ENCODE measurements at regions not wholly inside any gene's neighbourhood (a gene's known extent, or its start where the extent isn't known, plus 50 kb on each side); places are given as distances from the start of the nearest gene placed in this dataset.

DNA sequence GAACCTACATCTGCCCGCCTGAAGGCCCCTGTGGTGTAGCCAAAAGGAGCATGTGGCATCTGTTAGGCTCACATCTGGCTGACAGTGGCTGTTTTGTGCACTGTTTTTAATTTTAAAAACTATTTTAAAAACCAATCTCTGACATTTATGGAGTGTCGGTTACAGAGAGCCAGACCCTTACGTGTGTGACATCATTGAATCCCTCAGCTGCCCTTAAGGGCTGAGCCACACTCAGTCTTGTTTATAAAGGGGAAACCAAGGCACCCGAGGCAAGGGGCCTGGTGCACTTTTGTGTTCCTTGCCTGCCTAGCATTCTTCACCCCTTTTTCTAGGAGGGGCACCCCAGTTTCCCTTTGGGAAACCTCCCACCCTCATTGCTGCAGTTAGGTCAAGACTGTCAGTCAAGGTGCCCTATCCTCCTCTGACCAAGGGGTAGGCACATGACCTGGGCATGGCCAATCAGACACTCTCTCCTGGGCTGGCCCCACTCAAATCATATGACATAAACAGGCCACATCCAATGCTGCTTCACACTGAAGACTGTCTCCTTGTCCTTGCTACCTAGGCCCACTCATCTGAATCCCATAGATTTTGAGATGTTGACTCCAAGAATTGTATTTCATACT lies 105.3 kb downstream of the LSM3 start:
- TF ChIP-seq, protein P1, sequence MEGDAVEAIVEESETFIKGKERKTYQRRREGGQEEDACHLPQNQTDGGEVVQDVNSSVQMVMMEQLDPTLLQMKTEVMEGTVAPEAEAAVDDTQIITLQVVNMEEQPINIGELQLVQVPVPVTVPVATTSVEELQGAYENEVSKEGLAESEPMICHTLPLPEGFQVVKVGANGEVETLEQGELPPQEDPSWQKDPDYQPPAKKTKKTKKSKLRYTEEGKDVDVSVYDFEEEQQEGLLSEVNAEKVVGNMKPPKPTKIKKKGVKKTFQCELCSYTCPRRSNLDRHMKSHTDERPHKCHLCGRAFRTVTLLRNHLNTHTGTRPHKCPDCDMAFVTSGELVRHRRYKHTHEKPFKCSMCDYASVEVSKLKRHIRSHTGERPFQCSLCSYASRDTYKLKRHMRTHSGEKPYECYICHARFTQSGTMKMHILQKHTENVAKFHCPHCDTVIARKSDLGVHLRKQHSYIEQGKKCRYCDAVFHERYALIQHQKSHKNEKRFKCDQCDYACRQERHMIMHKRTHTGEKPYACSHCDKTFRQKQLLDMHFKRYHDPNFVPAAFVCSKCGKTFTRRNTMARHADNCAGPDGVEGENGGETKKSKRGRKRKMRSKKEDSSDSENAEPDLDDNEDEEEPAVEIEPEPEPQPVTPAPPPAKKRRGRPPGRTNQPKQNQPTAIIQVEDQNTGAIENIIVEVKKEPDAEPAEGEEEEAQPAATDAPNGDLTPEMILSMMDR (IDR thresholded peaks at IDR 0.05) = no peak
- DNase-seq (ENCODE audit: low spot score) = no peak
- H3K4me3 ChIP-seq = no peak overlapping the region
- H3K27ac ChIP-seq = no peak overlapping the region

DNA sequence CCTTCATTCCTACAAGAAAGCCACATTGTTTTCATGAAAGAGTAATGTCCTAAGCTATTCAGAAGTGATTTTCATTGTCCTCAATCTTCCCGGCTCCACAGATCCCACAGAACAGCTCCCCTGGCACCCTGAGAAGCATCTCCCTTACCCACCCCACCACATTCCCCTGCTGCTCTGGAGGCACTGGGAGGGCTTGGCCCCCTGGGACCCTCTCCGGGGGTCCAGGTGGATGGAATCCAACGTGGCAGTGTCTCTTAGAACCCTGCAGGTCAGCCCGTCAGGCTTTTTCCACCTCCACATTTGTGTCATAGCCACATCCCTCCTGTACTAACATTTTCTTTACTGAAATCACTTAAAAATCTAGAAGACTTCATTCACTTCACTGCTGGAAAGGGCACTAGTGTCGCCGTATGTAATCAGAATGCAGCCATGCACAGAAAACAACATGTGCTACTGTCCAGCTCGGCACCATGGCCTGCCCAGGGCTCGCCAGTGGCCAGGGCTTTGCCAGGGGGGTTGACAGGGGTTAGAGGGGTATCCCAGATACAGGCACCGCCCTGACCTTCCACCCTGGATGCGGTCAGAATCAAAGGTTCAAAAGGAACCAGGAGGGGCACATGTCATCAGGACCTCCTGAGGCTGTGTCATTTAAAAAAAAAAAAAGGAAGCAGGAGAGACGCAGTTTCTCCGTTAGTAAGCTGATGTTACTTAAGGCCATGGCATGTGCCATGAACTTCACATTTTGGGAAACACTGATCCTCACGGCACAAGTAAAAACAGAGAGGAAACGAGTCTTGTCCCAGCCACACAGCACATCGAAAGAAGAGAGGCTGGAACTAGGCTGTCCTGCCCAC lies 106.3 kb downstream of the LSM3 start:
- DNase-seq (ENCODE audit: low spot score) = no peak
- Histone ChIP-seq H3K27ac (no peak overlapping the region), H3K4me3 (no peak overlapping the region)
- TF ChIP-seq, protein P1 (IDR thresholded peaks at IDR 0.05) = no peak

DNA sequence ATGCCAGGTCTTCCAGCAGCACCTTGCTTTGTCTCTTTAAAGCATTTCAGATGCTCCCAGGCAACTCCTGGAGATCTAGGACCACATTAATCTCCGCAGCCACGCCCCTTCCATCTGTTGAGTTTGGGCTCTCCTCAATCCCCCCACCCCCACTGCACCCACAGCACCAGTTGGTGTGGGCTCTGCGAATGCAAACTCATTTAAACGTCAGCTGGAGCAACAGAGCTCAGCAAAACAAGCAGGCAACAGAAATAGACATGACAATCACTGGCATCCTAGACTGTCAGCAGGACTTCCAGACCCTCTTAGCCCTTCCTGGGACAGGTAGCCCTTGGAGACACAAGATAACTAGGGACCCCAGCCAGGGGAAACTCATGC lies 106.9 kb downstream of the LSM3 start:
- Histone ChIP-seq H3K27ac (no peak overlapping the region), H3K4me3 (no peak overlapping the region)
- no peak for DNase-seq (ENCODE audit: low spot score)
- TF ChIP-seq, protein P1 (IDR thresholded peaks at IDR 0.05) = no peak

DNA sequence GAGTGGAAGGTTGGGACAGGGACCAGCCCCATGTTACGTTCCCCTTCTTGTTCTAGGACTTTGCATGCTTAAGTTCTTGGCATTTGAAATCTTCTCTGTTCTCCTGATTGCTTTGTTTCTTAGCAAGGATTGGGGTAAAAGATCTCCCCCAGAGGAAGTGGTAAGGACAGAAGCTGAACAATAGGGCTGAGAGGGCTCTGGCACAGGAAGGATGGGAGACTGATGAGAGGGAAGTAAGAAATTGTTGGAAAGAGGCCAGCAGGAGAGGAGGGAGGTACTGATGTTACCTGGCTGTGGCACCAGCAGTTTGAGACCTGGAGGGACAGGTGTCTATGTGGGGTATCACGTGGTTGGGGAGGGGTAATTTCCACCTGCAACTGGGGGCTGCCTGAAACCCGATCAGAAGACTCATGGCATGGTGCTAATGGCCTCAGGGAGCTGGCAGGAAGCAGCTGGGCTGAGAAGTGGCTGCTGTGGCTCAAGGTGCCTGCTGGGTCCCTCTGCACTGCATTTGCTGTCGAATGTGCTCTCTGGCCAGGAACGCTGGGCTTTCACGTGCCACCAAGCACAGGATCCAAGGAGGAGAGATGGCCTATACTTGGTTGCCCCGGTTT lies 108.4 kb downstream of the LSM3 start:
- no peak overlapping the region for H3K27ac ChIP-seq
- no peak for DNase-seq (ENCODE audit: low spot score)
- H3K4me3 ChIP-seq = no peak overlapping the region
- TF ChIP-seq, protein P1 (IDR thresholded peaks at IDR 0.05) = no peak

DNA sequence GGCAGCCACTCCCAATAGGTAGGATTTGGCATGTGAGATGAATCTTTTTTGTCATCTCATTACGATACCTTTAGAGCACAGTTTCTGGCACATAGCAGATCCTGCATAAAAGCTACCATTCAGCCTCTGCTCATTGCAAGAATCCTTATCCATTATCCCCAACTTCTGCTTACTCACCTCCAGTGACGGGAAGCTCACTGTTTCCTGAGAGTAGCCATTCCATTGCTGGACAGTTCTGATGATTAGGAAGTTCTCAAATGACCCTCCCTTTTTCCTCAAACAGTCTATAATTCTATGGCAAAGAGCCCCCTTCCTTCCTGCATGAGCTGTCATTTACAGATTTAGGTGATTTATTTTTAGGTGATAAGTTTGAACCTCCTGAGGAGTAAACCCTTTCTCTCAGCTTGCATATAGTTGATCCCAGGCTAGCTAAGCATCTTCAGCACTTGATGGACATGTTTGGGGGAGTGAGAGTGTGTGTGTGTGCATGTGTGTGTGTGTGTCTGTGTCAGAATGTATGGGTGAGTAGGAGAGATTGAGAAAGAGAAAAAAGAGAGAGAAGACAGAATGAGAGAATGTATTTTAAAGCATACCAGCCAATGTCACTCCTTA lies 109.7 kb downstream of the LSM3 start:
- no peak overlapping the region for H3K27ac ChIP-seq
- TF ChIP-seq, protein P1 (IDR thresholded peaks at IDR 0.05) = no peak
- no peak for DNase-seq (ENCODE audit: low spot score)

DNA sequence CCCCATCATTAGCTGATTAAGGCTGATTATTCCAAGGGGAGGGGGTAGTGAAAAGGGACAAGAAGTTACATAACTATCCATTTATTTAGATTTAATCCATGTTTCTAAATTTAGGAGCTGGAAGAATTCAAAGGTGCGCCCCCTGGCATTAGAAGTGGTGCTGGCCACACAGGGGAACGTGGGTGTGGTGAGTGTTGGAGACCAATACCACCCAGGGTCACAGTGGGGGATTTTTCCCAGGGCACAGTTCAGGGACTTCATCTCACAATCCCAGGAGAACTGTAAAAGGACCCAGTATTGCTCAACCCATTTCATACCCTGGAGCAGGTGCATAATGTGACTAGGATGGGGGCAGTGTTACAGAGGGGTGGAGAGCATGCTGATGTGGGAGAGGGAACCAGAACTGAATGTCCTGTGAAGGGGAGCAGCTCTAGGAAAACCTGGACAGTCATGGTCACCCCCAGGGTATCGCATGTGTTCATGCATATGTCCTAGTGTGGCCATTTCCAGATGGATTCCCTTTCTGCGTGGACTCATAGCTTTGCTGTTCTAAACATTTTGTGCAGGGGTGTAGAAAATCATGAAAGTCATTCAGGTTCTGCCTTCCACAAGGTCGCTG lies 110.3 kb downstream of the LSM3 start:
- Histone ChIP-seq H3K27ac (no peak overlapping the region), H3K4me3 (no peak overlapping the region)
- TF ChIP-seq, protein P1 (IDR thresholded peaks at IDR 0.05) = no peak
- DNase-seq (ENCODE audit: low spot score) = no peak

More for the DNA sequence above, 109.7 kb downstream of the LSM3 start:
- no peak overlapping the region for H3K4me3 ChIP-seq
